IMR-90 (cell line): ENCODE measurements at regions not wholly inside any gene's neighbourhood (a gene's known extent, or its start where the extent isn't known, plus 50 kb on each side); places are given as distances from the start of the nearest gene placed in this dataset.

Experiments used
- ATAC-seq: fragments of 200-7000 bp; cut with Tn5 transposase; 2 replicates; pipeline ENCODE4 v1.9.1; 2020; ENCODE audit warnings: low read depth, mild to moderate bottlenecking, moderate library complexity
- BruUV-seq: library from RNA; stranded (reverse); fragments of 400-500 nt; replicated peaks from 2 replicates; lab custom pipeline; 2021; lab: Mats Ljungman, UMichigan
- CTCF ChIA-PET: fragments of 300-600 bp; formaldehyde crosslinking; extraction: SDS; loops from one replicate; lab custom pipeline; 2021; ENCODE audit warnings: antibody characterized with exemption; lab: Yijun Ruan, JAX
- POLR2A ChIA-PET: fragments of 300-600 bp; sonication (Branson Sonifier 250); formaldehyde crosslinking; loops from one replicate; lab custom pipeline; 2022; ENCODE audit warnings: antibody characterized with exemption; ENCODE audit not compliant: unreplicated experiment; lab: Charles Lee
- DNase-seq: peaks from one replicate; pipeline ENCODE4 v3.0.0; 2013
- H2AFZ ChIP-seq: replicated peaks from 2 replicates; pipeline ENCODE3; 2013; ENCODE audit warnings: low read length, mild to moderate bottlenecking; ENCODE audit not compliant: poor library complexity
- H2AK5ac ChIP-seq: 2 replicates; pipeline ENCODE4 v1.6.1; 2013; ENCODE audit warnings: low read depth, low read length, inconsistent platforms
- H2AK9ac ChIP-seq: replicated peaks from 2 replicates; pipeline ENCODE3; 2013; ENCODE audit warnings: mild to moderate bottlenecking, low read depth, low read length, moderate library complexity; ENCODE audit not compliant: poor library complexity
- H2BK120ac ChIP-seq: 2 replicates; pipeline ENCODE4 v1.6.1; 2013; ENCODE audit warnings: low read depth, low read length, inconsistent platforms
- H2BK15ac ChIP-seq: 3 replicates; pipeline ENCODE4 v1.6.1; 2013; ENCODE audit warnings: low read depth, low read length, inconsistent platforms
- H2BK20ac ChIP-seq: 2 replicates; pipeline ENCODE4 v1.6.1; 2013; ENCODE audit warnings: low read depth, mild to moderate bottlenecking, inconsistent platforms, low read length, moderate library complexity
- H2BK5ac ChIP-seq: 2 replicates; pipeline ENCODE4 v1.6.1; 2013; ENCODE audit warnings: mild to moderate bottlenecking, low read depth, low read length, inconsistent platforms; ENCODE audit not compliant: poor library complexity, severe bottlenecking
- H3K14ac ChIP-seq: replicated peaks from 2 replicates; pipeline ENCODE4 v1.6.1; 2013; ENCODE audit warnings: low read depth, low read length, inconsistent platforms
- H3K18ac ChIP-seq: 2 replicates; pipeline ENCODE4 v1.6.1; 2013; ENCODE audit warnings: low read depth, low read length, control low read depth
- H3K23ac ChIP-seq: 2 replicates; pipeline ENCODE4 v1.6.1; 2013; ENCODE audit warnings: low read depth, low read length, inconsistent platforms
- H3K27ac ChIP-seq: 2 replicates; pipeline ENCODE4 v1.5.1; 2013; ENCODE audit warnings: mild to moderate bottlenecking, control low read depth, low read length; ENCODE audit not compliant: insufficient read depth
- H3K27me3 ChIP-seq: 2 replicates; pipeline ENCODE4 v1.6.1; 2013; ENCODE audit warnings: low read length; ENCODE audit not compliant: control insufficient read depth, insufficient read depth
- H3K36me3 ChIP-seq: 2 replicates; pipeline ENCODE4 v1.6.1; 2013; ENCODE audit warnings: low read length, mixed read lengths; ENCODE audit not compliant: control insufficient read depth, insufficient read depth
- H3K4ac ChIP-seq: 2 replicates; pipeline ENCODE4 v1.6.1; 2013; ENCODE audit warnings: low read depth, low read length, inconsistent platforms
- H3K4me1 ChIP-seq: 2 replicates; pipeline ENCODE4 v1.6.1; 2013; ENCODE audit warnings: low read length, mixed read lengths; ENCODE audit not compliant: control insufficient read depth, insufficient read depth
- H3K4me2 ChIP-seq: 2 replicates; pipeline ENCODE4 v1.6.1; 2013; ENCODE audit warnings: low read depth, mild to moderate bottlenecking, control low read depth, low read length, moderate library complexity
- H3K4me3 ChIP-seq: 2 replicates; pipeline ENCODE4 v1.5.1; 2013; ENCODE audit warnings: low read depth, mild to moderate bottlenecking, control low read depth, low read length, moderate library complexity; ENCODE audit not compliant: insufficient read depth
- H3K56ac ChIP-seq: 2 replicates; pipeline ENCODE4 v1.6.1; 2013; ENCODE audit warnings: low read length, inconsistent platforms; ENCODE audit not compliant: insufficient read depth; ENCODE audit errors: extremely low read depth
- H3K79me1 ChIP-seq, 2 experiments: 2 replicates each; pipeline ENCODE4 v1.6.1; 2013; ENCODE audit warnings: low read length in 2 of 2, inconsistent platforms in 1 of 2, low read depth in 1 of 2
- H3K9ac ChIP-seq: 2 replicates; pipeline ENCODE4 v1.6.1; 2013; ENCODE audit warnings: low read depth, low read length, control low read depth
- H3K9me1 ChIP-seq: 2 replicates; pipeline ENCODE4 v1.6.1; 2013; ENCODE audit warnings: low read length, inconsistent platforms; ENCODE audit not compliant: insufficient read depth
- H3K9me3 ChIP-seq: 2 replicates; pipeline ENCODE4 v1.6.1; 2013; ENCODE audit warnings: low read length; ENCODE audit not compliant: control insufficient read depth, insufficient read depth
- H4K20me1 ChIP-seq: 2 replicates; pipeline ENCODE4 v1.6.1; 2013; ENCODE audit warnings: low read length, inconsistent platforms; ENCODE audit not compliant: insufficient read depth
- H4K5ac ChIP-seq: 2 replicates; pipeline ENCODE4 v1.6.1; 2013; ENCODE audit warnings: mild to moderate bottlenecking, low read depth, low read length, control low read depth
- H4K8ac ChIP-seq, 2 experiments: 2 replicates each; pipeline ENCODE4 v1.6.1; 2013; ENCODE audit warnings: low read depth in 2 of 2, low read length in 2 of 2, control low read depth in 1 of 2, inconsistent platforms in 1 of 2
- H4K91ac ChIP-seq: 2 replicates; pipeline ENCODE4 v1.6.1; 2013; ENCODE audit warnings: low read depth, low read length, inconsistent platforms; ENCODE audit not compliant: insufficient read depth
- BHLHE40 ChIP-seq: fragments of 150-350 bp; IDR thresholded peaks from 2 replicates; pipeline ENCODE4 v1.6.1; 2016; ENCODE audit warnings: mild to moderate bottlenecking, low read depth, low read length
- CTCF ChIP-seq: conservative IDR thresholded peaks from 2 replicates; pipeline ENCODE4 v1.5.1; 2012; ENCODE audit warnings: mild to moderate bottlenecking, low read depth, low read length, improper control_type of control experiment
- FOS ChIP-seq: fragments of 150-350 bp; IDR thresholded peaks from 2 replicates; pipeline ENCODE4 v1.6.1; 2016; ENCODE audit warnings: low read depth, low read length
- NFE2L2 ChIP-seq: fragments of 150-350 bp; IDR thresholded peaks from 2 replicates; pipeline ENCODE4 v1.6.1; 2016; ENCODE audit warnings: low read depth, mild to moderate bottlenecking, low read length
- RAD21 ChIP-seq: IDR thresholded peaks from 2 replicates; pipeline ENCODE4 v1.6.1; 2012; ENCODE audit warnings: low read length, improper control_type of control experiment
- RCOR1 ChIP-seq: IDR thresholded peaks from 2 replicates; pipeline ENCODE4 v1.6.1; 2012; ENCODE audit warnings: mild to moderate bottlenecking, low read length, improper control_type of control experiment; ENCODE audit not compliant: insufficient replicate concordance
- USF2 ChIP-seq: fragments of 150-350 bp; IDR thresholded peaks from 2 replicates; pipeline ENCODE4 v1.6.1; 2017; ENCODE audit warnings: mild to moderate bottlenecking, antibody characterized with exemption, low read length, low read depth
- WGBS, 2 experiments: methylation state at CpG; one replicate each; pipeline versions ENCODE4 v1.1.5 to v1.1.7; 2013; ENCODE audit warnings: missing lambda C conversion rate in 2 of 2; ENCODE audit not compliant: insufficient read length in 1 of 2; ENCODE audit errors: extremely low coverage in 2 of 2; 5-methylcytosine and 5-hydroxymethylcytosine counted together
- dilution Hi-C: fragments of 300-500 bp; cut with HindIII; formaldehyde crosslinking; loops from one replicate; pipeline ENCODE4 v1.14.3; 2018; ENCODE audit warnings: low sequenced_read_pairs; ENCODE audit not compliant: unreplicated experiment
- in situ Hi-C: fragments of 300-500 bp; cut with MboI; formaldehyde crosslinking; loops from 3 replicates; pipeline ENCODE4 v1.14.3; 2019; ENCODE audit warnings: low sequenced_read_pairs, inconsistent platforms, mixed read lengths
- intact Hi-C: fragments of 100-400 bp; cut with micrococcal nuclease; formaldehyde crosslinking; loops from 2 replicates; pipeline ENCODE4 v1.10.0; 2022

- no peaks in the 10 kb centered on the region for H4K20me1 ChIP-seq
- no peak overlapping the region for H2AK5ac ChIP-seq
- H3K23ac ChIP-seq: no peak overlapping the region
- H3K9ac ChIP-seq: no peak overlapping the region
- H3K18ac ChIP-seq: no peak overlapping the region
- DNase-seq (no peak), ATAC-seq (no peak)
- no peaks in the 10 kb centered on the region for H3K4me1 ChIP-seq
- H2BK20ac ChIP-seq: no peak overlapping the region
- BruUV-seq: no TSS peak
- H3K79me1 ChIP-seq: no peaks in the 10 kb centered on the region
- H3K4me2 ChIP-seq: no peak overlapping the region
- no peak overlapping the region for H3K27ac ChIP-seq
- no peak overlapping the region for H4K5ac ChIP-seq
- no peak overlapping the region for H3K14ac ChIP-seq
- TF ChIP-seq FOS: no peak
- TF ChIP-seq BHLHE40: no peak
- TF ChIP-seq RAD21: no peak
- no peak for TF ChIP-seq CTCF
- no peak for TF ChIP-seq NFE2L2
- TF ChIP-seq RCOR1: no peak
- TF ChIP-seq USF2: no peak
- H3K4me3 ChIP-seq: no peak overlapping the region
- no peak overlapping the region for H4K91ac ChIP-seq
- H2BK15ac ChIP-seq: no peak overlapping the region
- H2BK5ac ChIP-seq: no peak overlapping the region
- dilution Hi-C loops (no loop called here), in situ Hi-C loops (no loop called here), intact Hi-C loops (no loop called here)
- H4K8ac ChIP-seq: no peak overlapping the region
- H3K9me3 ChIP-seq: peaks cover 20% of the 10 kb centered on the region
- ChIA-PET CTCF (no interaction called here), POLR2A (no interaction called here)
- no peak overlapping the region for H2BK120ac ChIP-seq
- no peaks in the 10 kb centered on the region for H3K27me3 ChIP-seq
- no peaks in the 10 kb centered on the region for H3K36me3 ChIP-seq
- H3K9me1 ChIP-seq: no peaks in the 10 kb centered on the region
- H3K4ac ChIP-seq: no peak overlapping the region
- H2AFZ ChIP-seq: no peak overlapping the region
- WGBS, 2 experiments: no CpG with 5 or more reads among the region's 10 CpGs
- no peak overlapping the region for H2AK9ac ChIP-seq
- no peak overlapping the region for H3K56ac ChIP-seq
Observed at GRCh38 chr2:49772299-49772970, 618.1 kb upstream of the FSHR start.
